ENCODE measurements at regions not wholly inside any gene's neighbourhood (a gene's known extent, or its start where the extent isn't known, plus 50 kb on each side); places are given as distances from the start of the nearest gene placed in this dataset.
A peak's percentile ranks its signal among the peaks of the same experiment; 100 is the strongest.

DNA sequence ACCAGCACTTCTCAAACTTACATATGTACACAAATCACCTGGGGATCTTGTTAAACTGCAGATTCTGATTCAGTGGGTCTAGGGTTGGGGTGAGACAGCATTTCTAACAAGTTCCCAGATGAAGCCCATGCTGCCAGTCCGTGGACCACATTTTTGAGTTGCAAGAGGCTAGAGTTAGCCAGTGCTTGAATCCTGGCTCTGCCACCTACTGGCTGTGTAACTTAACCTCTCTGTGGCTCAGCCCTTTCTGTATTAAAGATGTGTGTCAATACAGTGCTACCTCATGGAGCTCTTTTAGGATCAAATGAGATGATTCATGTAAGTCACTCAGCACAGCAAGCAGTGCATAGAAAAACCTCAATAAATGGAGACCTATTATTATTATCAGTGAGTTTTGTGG, 90.2 kb upstream of the ISX start:
- TF ChIP-seq, protein P1, sequence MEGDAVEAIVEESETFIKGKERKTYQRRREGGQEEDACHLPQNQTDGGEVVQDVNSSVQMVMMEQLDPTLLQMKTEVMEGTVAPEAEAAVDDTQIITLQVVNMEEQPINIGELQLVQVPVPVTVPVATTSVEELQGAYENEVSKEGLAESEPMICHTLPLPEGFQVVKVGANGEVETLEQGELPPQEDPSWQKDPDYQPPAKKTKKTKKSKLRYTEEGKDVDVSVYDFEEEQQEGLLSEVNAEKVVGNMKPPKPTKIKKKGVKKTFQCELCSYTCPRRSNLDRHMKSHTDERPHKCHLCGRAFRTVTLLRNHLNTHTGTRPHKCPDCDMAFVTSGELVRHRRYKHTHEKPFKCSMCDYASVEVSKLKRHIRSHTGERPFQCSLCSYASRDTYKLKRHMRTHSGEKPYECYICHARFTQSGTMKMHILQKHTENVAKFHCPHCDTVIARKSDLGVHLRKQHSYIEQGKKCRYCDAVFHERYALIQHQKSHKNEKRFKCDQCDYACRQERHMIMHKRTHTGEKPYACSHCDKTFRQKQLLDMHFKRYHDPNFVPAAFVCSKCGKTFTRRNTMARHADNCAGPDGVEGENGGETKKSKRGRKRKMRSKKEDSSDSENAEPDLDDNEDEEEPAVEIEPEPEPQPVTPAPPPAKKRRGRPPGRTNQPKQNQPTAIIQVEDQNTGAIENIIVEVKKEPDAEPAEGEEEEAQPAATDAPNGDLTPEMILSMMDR (optimal IDR thresholded peaks at IDR 0.05 in 1 of 3, IDR thresholded peaks at IDR 0.05 in 1 of 3, conservative IDR thresholded peaks at IDR 0.05 in 1 of 3; ENCODE audit: extremely low read depth in 1 of 3, insufficient read depth in 2 of 3, low read length in 3 of 3) = peak in 2 of 3 experiments; percentile 23 to 48
- TF ChIP-seq EZH2 (IDR thresholded peaks at IDR 0.05; ENCODE audit: low read length) = no peak

Data from keratinocyte (primary cell).